WTC11 (cell line): ENCODE measurements at regions not wholly inside any gene's neighbourhood (a gene's known extent, or its start where the extent isn't known, plus 50 kb on each side); places are given as distances from the start of the nearest gene placed in this dataset.

Experiments
- ATAC-seq: fragments of 200-7000 bp; cut with Tn5 transposase; 2 replicates; pipeline ENCODE4 v1.10.0; 2021; ENCODE audit warnings: mild to moderate bottlenecking, moderate library complexity
- CTCF ChIA-PET: fragments of 300-600 bp; sonication (Branson Sonifier 250); formaldehyde crosslinking; loops from one replicate; lab custom pipeline; 2021; ENCODE audit warnings: antibody characterized with exemption; lab: Charles Lee
- POLR2A ChIA-PET: fragments of 350-600 bp; sonication (Branson Sonifier 250); formaldehyde crosslinking; loops from one replicate; lab custom pipeline; 2021; ENCODE audit warnings: antibody characterized with exemption; lab: Charles Lee
- DNase-seq: peaks from one replicate; pipeline ENCODE4 v3.0.0; 2021; ENCODE audit warnings: low spot score
- H3K27ac Mint-ChIP-seq: 2 replicates; pipeline ENCODE4 v1.8.0; 2021; ENCODE audit warnings: mixed read lengths
- H3K27me3 Mint-ChIP-seq: 2 replicates; pipeline ENCODE4 v1.8.0; 2021; ENCODE audit warnings: low read depth, mild to moderate bottlenecking, moderate library complexity, mixed read lengths
- H3K36me3 Mint-ChIP-seq: 2 replicates; pipeline ENCODE4 v1.8.0; 2021; ENCODE audit warnings: mixed read lengths
- H3K4me1 Mint-ChIP-seq: 2 replicates; pipeline ENCODE4 v1.8.0; 2022; ENCODE audit warnings: mixed read lengths
- H3K4me3 Mint-ChIP-seq: 2 replicates; pipeline ENCODE4 v1.8.0; 2021; ENCODE audit warnings: mild to moderate bottlenecking, moderate library complexity, mixed read lengths
- H3K9me3 Mint-ChIP-seq: 2 replicates; pipeline ENCODE4 v1.8.0; 2021; ENCODE audit warnings: mixed read lengths
- CBFB ChIP-seq: sonication (generic); formaldehyde crosslinking; IDR thresholded peaks from 2 replicates; pipeline ENCODE4 v1.8.1; 2022; ENCODE audit warnings: mild to moderate bottlenecking, low read depth, missing genetic modification reagents
- CREB1 ChIP-seq: sonication (generic); formaldehyde crosslinking; IDR thresholded peaks from 2 replicates; pipeline ENCODE4 v1.8.0; 2023; ENCODE audit warnings: mild to moderate bottlenecking, missing genetic modification reagents
- FOXJ3 ChIP-seq: sonication (generic); formaldehyde crosslinking; IDR thresholded peaks from 2 replicates; pipeline ENCODE4 v1.9.0; 2021; ENCODE audit warnings: missing genetic modification reagents, mild to moderate bottlenecking, borderline replicate concordance
- GRHL2 ChIP-seq: fragments of 250-450 bp; sonication (Bioruptor Pico); IDR thresholded peaks from 2 replicates; pipeline ENCODE4 v1.8.0; 2022; ENCODE audit warnings: mild to moderate bottlenecking, moderate library complexity; ENCODE audit not compliant: insufficient replicate concordance, severe bottlenecking
- MYBL2 ChIP-seq: sonication (generic); formaldehyde crosslinking; IDR thresholded peaks from 2 replicates; pipeline ENCODE4 v1.8.1; 2023; ENCODE audit warnings: mild to moderate bottlenecking, moderate library complexity, missing genetic modification reagents
- RELA ChIP-seq: sonication (generic); formaldehyde crosslinking; IDR thresholded peaks from 2 replicates; pipeline ENCODE4 v1.8.1; 2022; ENCODE audit warnings: missing genetic modification reagents, mild to moderate bottlenecking, borderline replicate concordance
- RORB ChIP-seq: fragments of 250-450 bp; sonication (Bioruptor Pico); IDR thresholded peaks from 2 replicates; pipeline ENCODE4 v1.9.0; 2021; ENCODE audit warnings: mild to moderate bottlenecking
- TP53 ChIP-seq: sonication (generic); formaldehyde crosslinking; IDR thresholded peaks from 2 replicates; pipeline ENCODE4 v1.8.1; 2023; ENCODE audit warnings: mild to moderate bottlenecking, missing genetic modification reagents
- ZBTB21 ChIP-seq: sonication (generic); formaldehyde crosslinking; IDR thresholded peaks from 2 replicates; pipeline ENCODE4 v1.8.1; 2023; ENCODE audit warnings: mild to moderate bottlenecking, missing genetic modification reagents, borderline replicate concordance
- ZNF138 ChIP-seq: sonication (generic); formaldehyde crosslinking; conservative IDR thresholded peaks from 2 replicates; pipeline ENCODE4 v1.8.1; 2022; ENCODE audit warnings: mild to moderate bottlenecking, moderate library complexity, missing genetic modification reagents
- ZNF232 ChIP-seq: sonication (generic); formaldehyde crosslinking; IDR thresholded peaks from 2 replicates; pipeline ENCODE4 v1.8.0; 2022; ENCODE audit warnings: mild to moderate bottlenecking, missing genetic modification reagents
- TF ChIP-seq, protein P1 (sequence below): sonication (generic); formaldehyde crosslinking; IDR thresholded peaks from 2 replicates; pipeline ENCODE4 v1.8.1; 2022; ENCODE audit warnings: low read depth, mild to moderate bottlenecking, moderate library complexity, missing genetic modification reagents, borderline replicate concordance
- TF ChIP-seq, protein P2 (sequence below): fragments of 250-450 bp; sonication (Bioruptor Pico); conservative IDR thresholded peaks from 2 replicates; pipeline ENCODE4 v1.9.0; 2021; ENCODE audit warnings: mild to moderate bottlenecking
- TF ChIP-seq, protein P3 (sequence below): fragments of 250-450 bp; sonication (Bioruptor Pico); IDR thresholded peaks from 2 replicates; pipeline ENCODE4 v2.1.2; 2022; ENCODE audit warnings: mild to moderate bottlenecking, moderate library complexity
- TF ChIP-seq, protein P4 (sequence below): sonication (generic); formaldehyde crosslinking; IDR thresholded peaks from 2 replicates; pipeline ENCODE4 v1.8.1; 2022; ENCODE audit warnings: missing genetic modification reagents, borderline replicate concordance
- TF ChIP-seq, protein P5 (sequence below): sonication (generic); formaldehyde crosslinking; IDR thresholded peaks from 2 replicates; pipeline ENCODE4 v1.8.0; 2023; ENCODE audit warnings: missing genetic modification reagents, mild to moderate bottlenecking, borderline replicate concordance
- TF ChIP-seq, protein P6 (sequence below): fragments of 250-450 bp; sonication (Bioruptor Pico); IDR thresholded peaks from 2 replicates; pipeline ENCODE4 v1.9.0; 2021; ENCODE audit warnings: moderate library complexity, mild to moderate bottlenecking, inconsistent platforms, borderline replicate concordance
- TF ChIP-seq, protein P7 (sequence below): sonication (generic); formaldehyde crosslinking; IDR thresholded peaks from 2 replicates; pipeline ENCODE4 v1.8.1; 2023; ENCODE audit warnings: mild to moderate bottlenecking, missing genetic modification reagents, moderate library complexity

DNA sequence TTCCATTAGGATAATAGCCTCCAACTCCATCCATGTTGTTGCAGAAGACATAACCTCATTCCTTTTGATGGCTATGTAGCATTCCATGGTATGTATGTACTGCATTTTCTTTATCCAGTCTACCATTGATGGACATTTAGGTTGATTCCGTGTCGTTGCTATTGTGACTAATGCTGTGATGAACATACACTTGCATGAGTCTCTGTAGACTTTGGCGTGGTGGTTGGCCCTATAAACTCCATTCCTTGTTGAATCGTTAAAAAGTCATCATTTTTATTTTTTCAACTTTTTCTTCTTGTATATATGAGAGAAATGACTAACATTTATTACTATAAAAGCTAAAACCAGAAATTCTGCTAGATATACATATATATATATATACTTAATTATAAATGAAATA, 1491.9 kb upstream of the CDH6 start (continued):
- TF ChIP-seq, protein P1, sequence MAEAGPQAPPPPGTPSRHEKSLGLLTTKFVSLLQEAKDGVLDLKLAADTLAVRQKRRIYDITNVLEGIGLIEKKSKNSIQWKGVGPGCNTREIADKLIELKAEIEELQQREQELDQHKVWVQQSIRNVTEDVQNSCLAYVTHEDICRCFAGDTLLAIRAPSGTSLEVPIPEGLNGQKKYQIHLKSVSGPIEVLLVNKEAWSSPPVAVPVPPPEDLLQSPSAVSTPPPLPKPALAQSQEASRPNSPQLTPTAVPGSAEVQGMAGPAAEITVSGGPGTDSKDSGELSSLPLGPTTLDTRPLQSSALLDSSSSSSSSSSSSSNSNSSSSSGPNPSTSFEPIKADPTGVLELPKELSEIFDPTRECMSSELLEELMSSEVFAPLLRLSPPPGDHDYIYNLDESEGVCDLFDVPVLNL (CRISPR knock-in tag), result no peak
- no peak for TF ChIP-seq TP53 (CRISPR knock-in tag)
- TF ChIP-seq CBFB (CRISPR knock-in tag), result no peak
- TF ChIP-seq MYBL2 (CRISPR knock-in tag), result no peak
- no peak for TF ChIP-seq RELA (CRISPR knock-in tag)
- TF ChIP-seq, protein P2, sequence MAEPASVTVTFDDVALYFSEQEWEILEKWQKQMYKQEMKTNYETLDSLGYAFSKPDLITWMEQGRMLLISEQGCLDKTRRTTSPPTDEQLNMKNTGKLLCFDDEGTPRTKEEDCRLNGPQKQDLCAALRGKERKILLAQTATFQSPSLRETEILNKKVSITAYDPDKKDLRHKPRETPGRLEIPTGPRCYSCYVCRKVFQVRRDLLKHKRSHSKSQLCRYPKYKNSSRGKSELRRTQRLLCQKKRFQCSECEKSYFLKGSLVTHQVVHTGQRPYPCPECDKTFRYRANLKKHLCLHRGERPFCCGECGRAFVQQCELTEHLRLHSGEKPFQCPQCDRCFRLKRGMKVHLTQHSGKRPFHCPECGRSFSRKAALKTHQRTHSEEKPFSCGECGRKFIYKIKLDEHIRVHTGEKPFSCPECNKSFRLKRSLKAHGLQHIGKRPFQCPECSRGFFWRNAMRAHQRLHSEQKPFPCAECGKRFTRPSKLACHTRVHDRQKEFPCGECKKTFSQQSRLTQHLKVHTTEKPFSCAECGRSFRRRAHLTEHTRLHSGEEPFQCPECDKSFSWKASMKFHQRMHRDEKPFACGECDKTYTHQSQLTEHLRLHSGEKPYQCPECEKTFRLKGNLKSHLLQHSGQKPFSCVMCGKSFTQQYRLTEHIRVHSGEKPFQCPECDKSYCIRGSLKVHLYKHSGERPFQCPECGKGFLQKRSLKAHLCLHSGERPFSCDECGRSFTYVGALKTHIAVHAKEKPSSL (CRISPR knock-in tag), result no peak
- TF ChIP-seq FOXJ3 (CRISPR knock-in tag), result no peak
- TF ChIP-seq, protein P3, sequence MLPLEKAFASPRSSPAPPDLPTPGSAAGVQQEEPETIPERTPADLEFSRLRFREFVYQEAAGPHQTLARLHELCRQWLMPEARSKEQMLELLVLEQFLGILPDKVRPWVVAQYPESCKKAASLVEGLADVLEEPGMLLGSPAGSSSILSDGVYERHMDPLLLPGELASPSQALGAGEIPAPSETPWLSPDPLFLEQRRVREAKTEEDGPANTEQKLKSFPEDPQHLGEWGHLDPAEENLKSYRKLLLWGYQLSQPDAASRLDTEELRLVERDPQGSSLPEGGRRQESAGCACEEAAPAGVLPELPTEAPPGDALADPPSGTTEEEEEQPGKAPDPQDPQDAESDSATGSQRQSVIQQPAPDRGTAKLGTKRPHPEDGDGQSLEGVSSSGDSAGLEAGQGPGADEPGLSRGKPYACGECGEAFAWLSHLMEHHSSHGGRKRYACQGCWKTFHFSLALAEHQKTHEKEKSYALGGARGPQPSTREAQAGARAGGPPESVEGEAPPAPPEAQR (CRISPR knock-in tag), result no peak

DNA sequence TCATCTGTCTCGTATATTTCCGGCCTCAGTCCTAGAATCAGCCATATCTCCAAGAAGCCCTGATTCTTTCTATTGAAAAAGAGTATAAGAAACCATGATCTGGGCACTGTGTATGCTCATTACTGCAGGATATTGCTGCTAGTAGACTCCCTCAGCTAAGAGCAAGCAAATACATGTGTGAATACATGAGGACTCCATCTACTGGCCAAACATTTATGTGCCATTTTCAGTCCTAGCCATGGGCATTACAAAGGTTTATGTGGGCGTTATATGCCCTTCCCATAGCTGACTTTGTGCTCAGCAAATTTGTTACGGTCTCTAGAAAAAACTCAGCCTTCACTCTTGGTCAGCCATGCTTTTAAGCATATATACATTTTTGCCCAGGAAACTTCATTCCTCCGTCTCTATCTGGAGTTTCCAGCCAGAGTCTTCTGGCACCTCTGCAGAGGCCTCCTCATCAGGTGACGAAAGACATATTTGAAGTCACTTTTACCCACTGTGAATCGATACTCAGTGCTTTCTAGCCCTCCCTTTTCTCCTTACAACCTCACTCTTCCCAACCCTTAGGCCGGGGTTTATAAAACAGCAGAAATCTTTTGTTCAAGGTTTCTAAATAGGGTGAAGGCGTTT, 1495.6 kb upstream of the CDH6 start:
- Mint-ChIP-seq H3K4me3 (no peak overlapping the region), H3K4me1 (peaks cover 2% of the 10 kb centered on the region; the same call in 1 of the 2 replicates), H3K27ac (no peak overlapping the region), H3K27me3 (no peaks in the 10 kb centered on the region), H3K36me3 (no peaks in the 10 kb centered on the region), H3K9me3 (peaks cover 11% of the 10 kb centered on the region; the same call in 1 of the 2 replicates)
- TF ChIP-seq GRHL2 (no peak), RORB (CRISPR knock-in tag) (no peak), ZBTB21 (no peak), CREB1 (no peak), ZNF138 (CRISPR knock-in tag) (no peak), ZNF232 (CRISPR knock-in tag) (no peak)
- TF ChIP-seq, protein P4, sequence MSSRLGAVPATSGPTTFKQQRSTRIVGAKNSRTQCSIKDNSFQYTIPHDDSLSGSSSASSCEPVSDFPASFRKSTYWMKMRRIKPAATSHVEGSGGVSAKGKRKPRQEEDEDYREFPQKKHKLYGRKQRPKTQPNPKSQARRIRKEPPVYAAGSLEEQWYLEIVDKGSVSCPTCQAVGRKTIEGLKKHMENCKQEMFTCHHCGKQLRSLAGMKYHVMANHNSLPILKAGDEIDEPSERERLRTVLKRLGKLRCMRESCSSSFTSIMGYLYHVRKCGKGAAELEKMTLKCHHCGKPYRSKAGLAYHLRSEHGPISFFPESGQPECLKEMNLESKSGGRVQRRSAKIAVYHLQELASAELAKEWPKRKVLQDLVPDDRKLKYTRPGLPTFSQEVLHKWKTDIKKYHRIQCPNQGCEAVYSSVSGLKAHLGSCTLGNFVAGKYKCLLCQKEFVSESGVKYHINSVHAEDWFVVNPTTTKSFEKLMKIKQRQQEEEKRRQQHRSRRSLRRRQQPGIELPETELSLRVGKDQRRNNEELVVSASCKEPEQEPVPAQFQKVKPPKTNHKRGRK, result no peak
- TF ChIP-seq, protein P5, sequence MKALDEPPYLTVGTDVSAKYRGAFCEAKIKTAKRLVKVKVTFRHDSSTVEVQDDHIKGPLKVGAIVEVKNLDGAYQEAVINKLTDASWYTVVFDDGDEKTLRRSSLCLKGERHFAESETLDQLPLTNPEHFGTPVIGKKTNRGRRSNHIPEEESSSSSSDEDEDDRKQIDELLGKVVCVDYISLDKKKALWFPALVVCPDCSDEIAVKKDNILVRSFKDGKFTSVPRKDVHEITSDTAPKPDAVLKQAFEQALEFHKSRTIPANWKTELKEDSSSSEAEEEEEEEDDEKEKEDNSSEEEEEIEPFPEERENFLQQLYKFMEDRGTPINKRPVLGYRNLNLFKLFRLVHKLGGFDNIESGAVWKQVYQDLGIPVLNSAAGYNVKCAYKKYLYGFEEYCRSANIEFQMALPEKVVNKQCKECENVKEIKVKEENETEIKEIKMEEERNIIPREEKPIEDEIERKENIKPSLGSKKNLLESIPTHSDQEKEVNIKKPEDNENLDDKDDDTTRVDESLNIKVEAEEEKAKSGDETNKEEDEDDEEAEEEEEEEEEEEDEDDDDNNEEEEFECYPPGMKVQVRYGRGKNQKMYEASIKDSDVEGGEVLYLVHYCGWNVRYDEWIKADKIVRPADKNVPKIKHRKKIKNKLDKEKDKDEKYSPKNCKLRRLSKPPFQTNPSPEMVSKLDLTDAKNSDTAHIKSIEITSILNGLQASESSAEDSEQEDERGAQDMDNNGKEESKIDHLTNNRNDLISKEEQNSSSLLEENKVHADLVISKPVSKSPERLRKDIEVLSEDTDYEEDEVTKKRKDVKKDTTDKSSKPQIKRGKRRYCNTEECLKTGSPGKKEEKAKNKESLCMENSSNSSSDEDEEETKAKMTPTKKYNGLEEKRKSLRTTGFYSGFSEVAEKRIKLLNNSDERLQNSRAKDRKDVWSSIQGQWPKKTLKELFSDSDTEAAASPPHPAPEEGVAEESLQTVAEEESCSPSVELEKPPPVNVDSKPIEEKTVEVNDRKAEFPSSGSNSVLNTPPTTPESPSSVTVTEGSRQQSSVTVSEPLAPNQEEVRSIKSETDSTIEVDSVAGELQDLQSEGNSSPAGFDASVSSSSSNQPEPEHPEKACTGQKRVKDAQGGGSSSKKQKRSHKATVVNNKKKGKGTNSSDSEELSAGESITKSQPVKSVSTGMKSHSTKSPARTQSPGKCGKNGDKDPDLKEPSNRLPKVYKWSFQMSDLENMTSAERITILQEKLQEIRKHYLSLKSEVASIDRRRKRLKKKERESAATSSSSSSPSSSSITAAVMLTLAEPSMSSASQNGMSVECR (CRISPR knock-in tag), result no peak
- TF ChIP-seq, protein P6, sequence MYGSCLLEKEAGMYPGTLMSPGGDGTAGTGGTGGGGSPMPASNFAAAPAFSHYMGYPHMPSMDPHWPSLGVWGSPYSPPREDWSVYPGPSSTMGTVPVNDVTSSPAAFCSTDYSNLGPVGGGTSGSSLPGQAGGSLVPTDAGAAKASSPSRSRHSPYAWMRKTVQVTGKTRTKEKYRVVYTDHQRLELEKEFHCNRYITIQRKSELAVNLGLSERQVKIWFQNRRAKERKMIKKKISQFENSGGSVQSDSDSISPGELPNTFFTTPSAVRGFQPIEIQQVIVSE (CRISPR knock-in tag), result no peak
- TF ChIP-seq, protein P7, sequence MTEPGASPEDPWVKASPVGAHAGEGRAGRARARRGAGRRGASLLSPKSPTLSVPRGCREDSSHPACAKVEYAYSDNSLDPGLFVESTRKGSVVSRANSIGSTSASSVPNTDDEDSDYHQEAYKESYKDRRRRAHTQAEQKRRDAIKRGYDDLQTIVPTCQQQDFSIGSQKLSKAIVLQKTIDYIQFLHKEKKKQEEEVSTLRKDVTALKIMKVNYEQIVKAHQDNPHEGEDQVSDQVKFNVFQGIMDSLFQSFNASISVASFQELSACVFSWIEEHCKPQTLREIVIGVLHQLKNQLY (CRISPR knock-in tag), result no peak
- POLR2A ChIA-PET, result no interaction called here
- CTCF ChIA-PET, result interaction anchor here (0.6 to 1.7 kb wide), 4 partner anchors 8 to 48 kb away, joined by 3 to 5 read pairs (median 4); no protein-coding TSS in a partner anchor
- peak; percentile 96 for ATAC-seq
- DNase-seq, result no peak
